Heart right ventricle (tissue), 16 donors: ENCODE measurements at regions not wholly inside any gene's neighbourhood (a gene's known extent, or its start where the extent isn't known, plus 50 kb on each side); places are given as distances from the start of the nearest gene placed in this dataset.
"Not testable (repeated sequence)": the region's sequence is repeated elsewhere in the genome, so short reads cannot be mapped to it uniquely, and the experiment has no call there.

Source experiments
- ATAC-seq, 8 donors: fragments of 200-7000 bp; cut with Tn5 transposase; one replicate each; pipeline ENCODE4 v1.9.1; 2020; ENCODE audit warnings: mild to moderate bottlenecking in 8 of 8, moderate library complexity in 8 of 8, moderate number of reproducible peaks in 1 of 8
- DNase-seq, 2 donors: peaks; one replicate each; pipeline ENCODE4 v3.0.0-alpha.2; 2020
- H3K27ac ChIP-seq, 10 donors: fragments of 200-600 bp; sonication (generic) in 2 of 10; one replicate each; pipeline versions ENCODE4 v1.5.0 to v1.8.0; 2020 to 2022; ENCODE audit warnings: mild to moderate bottlenecking in 3 of 10
- H3K27me3 ChIP-seq, 7 donors: fragments of 200-600 bp; one replicate each; pipeline ENCODE4 v1.8.0; 2021 to 2022; ENCODE audit warnings: mild to moderate bottlenecking in 2 of 7
- H3K36me3 ChIP-seq, 9 donors: fragments of 200-600 bp; sonication (generic) in 1 of 9; one replicate each; pipeline versions ENCODE4 v1.5.0 to v1.8.0; 2020 to 2022; ENCODE audit warnings: mild to moderate bottlenecking in 2 of 9
- H3K4me1 ChIP-seq, 9 donors: fragments of 200-600 bp; sonication (generic) in 1 of 9; one replicate each; pipeline versions ENCODE4 v1.5.0 to v1.8.0; 2020 to 2022; ENCODE audit warnings: mild to moderate bottlenecking in 4 of 9
- H3K4me3 ChIP-seq, 10 donors: fragments of 200-600 bp; sonication (generic) in 2 of 10; one replicate each; pipeline versions ENCODE4 v1.5.0 to v1.8.0; 2020 to 2022; ENCODE audit warnings: mild to moderate bottlenecking in 7 of 10, moderate library complexity in 2 of 10
- H3K9me3 ChIP-seq, 11 donors: fragments of 200-600 bp in 10 of 11; sonication (generic) in 2 of 11; one replicate each; pipeline versions ENCODE4 v1.5.0 to v1.8.0; 2013 to 2022; ENCODE audit warnings: mild to moderate bottlenecking in 2 of 11, control low read depth in 1 of 11, moderate library complexity in 1 of 11
- CTCF ChIP-seq, 9 donors: fragments of 200-600 bp; sonication (generic) in 2 of 9; IDR thresholded peaks; one replicate each; pipeline versions ENCODE4 v1.5.0 to v1.8.0; 2021 to 2022; ENCODE audit warnings: antibody characterized with exemption in 9 of 9, mild to moderate bottlenecking in 5 of 9, moderate library complexity in 1 of 9
- WGBS, 2 donors: extraction: QIAGEN DNeasy Blood & Tissue Kit; methylation state at CpG; one replicate each; pipeline ENCODE4 v1.1.7; 2013; ENCODE audit warnings: inconsistent platforms in 1 of 2; 5-methylcytosine and 5-hydroxymethylcytosine counted together
- intact Hi-C, 10 donors: fragments of 100-400 bp; cut with DNase I; formaldehyde crosslinking; loops; one replicate each; pipeline versions ENCODE4 v1.11.1 to v1.14.2; 2022
- donor health status: Arrhythmogenic right ventricular cardiomyopathy.
- donor health status: ischemic (EF 13 %, LVEDD 7.1; RV severe dilation, severe dysfunction).
- donor health status: healthy with polysubstance abuse.
- donor health status: DM: no; HTN: yes; CAD: no.
- donor health status: DM: no; HTN: no; CAD: no.
- donor health status: ischemic (EF 25% LVEDD 6.9; RV normal size, moderate dysfunction).
- donor health status: ischemic (EF 25% LVEDD 5.7; RV mildly dilated, moderate dysfunction).
- donor health status: healthy.
- donor health status: DM: yes; HTN: yes; CAD: no.
- donor health status: Ischemic cardiomyopathy.
- donor health status: ischemic (EF 35%, LVEDD 5.7; RV mildly dilated, moderate dysfunction).
- donor health status: nonischemic (EF 11% LVEDD 7.7; RV severe dilation, severe dysfunction).
- donor health status: DM: yes; HTN: yes; CAD: no.
- donor health status: PGD.
- donor health status: ischemic (EF 29% LVEDD 5.4; RV normal size, mild dysfunction).
- donor health status: nonischemic (EF 23%, LVEDD 6.1; RV moderate dilation, normal function).

- no peak for ATAC-seq
- no peak for DNase-seq
- Histone ChIP-seq H3K36me3 (no peaks in the 10 kb centered on the region), H3K4me1 (no peaks in the 10 kb centered on the region), H3K4me3 (no peak overlapping the region), H3K27me3 (no peaks in the 10 kb centered on the region), H3K9me3 (peaks cover 0 to 6% (median 0%) of the 10 kb centered on the region in 11 donors), H3K27ac (no peak overlapping the region)
- intact Hi-C loops: no loop called here
- TF ChIP-seq CTCF (IDR thresholded peaks at IDR 0.05): no peak
- 76 to 79% methylated on average over 5 of the region's 5 CpGs for WGBS, 2 donors
These were observed 710.2 kb downstream of the TRHDE start for GRCh38 chr12:72982356-72982755.

- H3K27ac ChIP-seq: no peak overlapping the region
- no peak for ATAC-seq
- no peaks in the 10 kb centered on the region for H3K4me1 ChIP-seq
- H3K36me3 ChIP-seq: no peaks in the 10 kb centered on the region
- DNase-seq: no peak
- 56 to 63% methylated on average over 1 of the region's 1 CpG for whole genome bisulfite sequencing, 2 donors
- intact Hi-C loops: no loop called here
- H3K4me3 ChIP-seq: no peak overlapping the region
- no peak for TF ChIP-seq CTCF (IDR thresholded peaks at IDR 0.05)
- no peaks in the 10 kb centered on the region for H3K27me3 ChIP-seq
- no peaks in the 10 kb centered on the region for H3K9me3 ChIP-seq
These were observed 714.8 kb downstream of the TRHDE start for GRCh38 chr12:72986963-72987362.

DNA sequence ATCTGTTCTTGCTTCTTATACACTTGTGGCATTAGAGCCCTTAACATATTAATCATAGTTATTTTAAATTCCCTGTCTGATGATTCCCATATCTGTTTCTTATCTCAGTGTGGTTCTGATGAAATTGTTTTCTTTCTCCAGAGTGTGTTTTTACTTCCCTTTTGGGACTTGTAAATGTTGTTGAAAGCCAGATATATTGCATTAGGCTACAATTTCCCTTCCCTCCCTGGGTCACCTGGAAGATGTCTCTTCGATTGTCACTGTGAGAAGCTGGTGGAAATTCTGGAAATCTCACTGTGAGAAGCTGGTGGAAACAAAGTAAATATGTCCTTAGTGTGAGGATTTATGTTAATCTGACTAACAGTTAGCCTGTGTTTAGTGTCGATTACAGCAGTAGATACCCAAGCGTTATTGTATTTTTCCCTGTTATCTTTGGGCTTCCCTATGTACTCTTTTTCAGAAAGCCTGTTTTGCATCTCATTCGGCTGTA is 717.3 kb downstream of the TRHDE start:
- no peak overlapping the region for H3K27ac ChIP-seq
- no peaks in the 10 kb centered on the region for H3K27me3 ChIP-seq
- no peaks in the 10 kb centered on the region for H3K36me3 ChIP-seq
- WGBS, 2 donors: 37 to 39% methylated on average over 4 of the region's 4 CpGs
- no peak overlapping the region for H3K4me3 ChIP-seq
- no peaks in the 10 kb centered on the region for H3K9me3 ChIP-seq
- ATAC-seq: no peak
- H3K4me1 ChIP-seq: no peaks in the 10 kb centered on the region
- intact Hi-C loops: no loop called here
- no peak for DNase-seq
- no peak for TF ChIP-seq CTCF (IDR thresholded peaks at IDR 0.05)

DNA sequence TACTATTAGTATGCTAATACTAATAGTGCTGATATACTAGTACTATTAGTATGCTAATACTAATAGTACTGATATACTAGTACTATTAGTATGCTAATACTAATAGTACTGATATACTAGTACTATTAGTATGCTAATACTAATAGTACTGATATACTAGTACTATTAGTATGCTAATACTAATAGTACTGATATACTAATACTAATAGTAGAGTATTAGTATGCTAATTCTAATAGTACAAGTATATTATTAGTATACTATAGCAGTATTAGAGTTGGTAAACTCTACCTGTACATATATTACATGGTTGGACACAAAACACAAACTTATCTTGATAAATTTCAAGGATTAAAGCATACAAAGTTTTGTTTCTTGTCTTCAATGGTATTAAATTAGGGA is 722.9 kb downstream of the TRHDE start:
- H3K27ac ChIP-seq, H3K36me3 ChIP-seq, intact Hi-C loops, H3K4me1 ChIP-seq, ATAC-seq, DNase-seq, H3K27me3 ChIP-seq, H3K4me3 ChIP-seq, H3K9me3 ChIP-seq: not testable (repeated sequence)

- no peak for TF ChIP-seq CTCF (IDR thresholded peaks at IDR 0.05)
- no peaks in the 10 kb centered on the region for H3K4me1 ChIP-seq
- H3K36me3 ChIP-seq: no peaks in the 10 kb centered on the region
- H3K4me3 ChIP-seq: no peak overlapping the region
- ATAC-seq (no peak), DNase-seq (no peak)
- WGBS, 2 donors: 82 to 83% methylated on average over 5 of the region's 5 CpGs
- intact Hi-C loops: no loop called here
- H3K9me3 ChIP-seq: no peaks in the 10 kb centered on the region
- no peaks in the 10 kb centered on the region for H3K27me3 ChIP-seq
- H3K27ac ChIP-seq: no peak overlapping the region
These were observed 723.4 kb downstream of the TRHDE start for GRCh38 chr12:72995616-72996015.

- H3K4me3 ChIP-seq, intact Hi-C loops, DNase-seq, ATAC-seq, H3K27ac ChIP-seq, H3K4me1 ChIP-seq, H3K36me3 ChIP-seq, H3K9me3 ChIP-seq, H3K27me3 ChIP-seq: not testable (repeated sequence)
- 53 to 62% methylated on average over 3 of the region's 3 CpGs for WGBS, 2 donors
These were observed 729.6 kb downstream of the TRHDE start for GRCh38 chr12:73001806-73002205.

DNA sequence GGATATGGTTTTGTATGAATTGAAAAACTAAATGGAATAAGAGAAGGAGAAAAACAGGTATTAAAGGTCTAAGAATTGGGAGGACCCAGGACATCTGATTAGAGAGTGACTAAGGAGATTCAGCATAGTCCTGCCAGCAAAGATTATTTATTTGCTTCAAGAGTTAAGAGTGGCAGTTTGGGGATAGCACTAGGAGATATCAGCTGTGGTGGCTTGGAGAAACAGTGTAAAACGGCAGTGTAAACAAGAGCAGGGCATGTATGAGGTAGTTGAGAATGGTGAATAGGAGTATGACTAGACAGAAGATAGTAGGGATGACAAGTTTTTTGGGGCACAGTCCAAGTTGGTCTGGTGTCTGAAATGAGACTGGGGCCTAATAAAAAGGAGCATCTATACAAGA is 730.3 kb downstream of the TRHDE start:
- H3K9me3 ChIP-seq, intact Hi-C loops, H3K27me3 ChIP-seq, H3K4me1 ChIP-seq, H3K27ac ChIP-seq, DNase-seq, ATAC-seq, H3K36me3 ChIP-seq, H3K4me3 ChIP-seq: not testable (repeated sequence)
- WGBS, 2 donors: 40 to 61% methylated on average over 1 of the region's 1 CpG

GRCh38 chr12:73009138-73009834 is 737.1 kb downstream of the TRHDE start:
- intact Hi-C loops, ATAC-seq, H3K4me1 ChIP-seq, H3K27ac ChIP-seq, H3K27me3 ChIP-seq, DNase-seq, H3K4me3 ChIP-seq, H3K36me3 ChIP-seq: not testable (repeated sequence)
- H3K9me3 ChIP-seq: peaks cover 0 to 17% (median 7%) of the 10 kb centered on the region in 11 donors
- 40% methylated on average over 3 of the region's 3 CpGs for WGBS, 2 donors
